ENCODE measurements at regions not wholly inside any gene's neighbourhood (a gene's known extent, or its start where the extent isn't known, plus 50 kb on each side); places are given as distances from the start of the nearest gene placed in this dataset.

DNA sequence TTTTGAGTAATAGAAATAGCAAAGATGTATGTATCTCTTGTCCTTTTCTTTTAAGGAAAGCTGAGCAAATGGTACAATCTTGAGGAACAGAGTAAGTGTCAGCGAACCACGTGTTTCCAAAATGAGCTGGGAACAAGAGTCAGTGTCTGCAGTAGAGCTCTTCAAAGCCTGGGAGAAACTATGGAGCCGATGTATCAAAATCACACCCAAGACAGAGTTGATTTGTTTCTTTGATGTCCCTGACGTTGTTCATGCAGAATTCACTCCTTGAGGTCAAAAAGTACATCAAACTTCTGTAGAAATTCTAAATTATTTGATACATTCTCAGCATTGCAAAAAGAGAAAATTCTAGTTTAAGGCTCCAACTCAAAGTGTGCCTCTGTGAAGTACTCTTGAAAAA, 216.5 kb downstream of the SKIDA1 start:
- H3K36me3 Mint-ChIP-seq (ENCODE audit: low read depth, unreplicated experiment) = no peaks in the 10 kb centered on the region
- DNase-seq (ENCODE audit: low spot score) = no peak
- no peak overlapping the region for H3K27ac Mint-ChIP-seq (ENCODE audit: unreplicated experiment)
- H3K27me3 Mint-ChIP-seq (ENCODE audit: unreplicated experiment) = peaks cover 4% of the 10 kb centered on the region
- TF ChIP-seq, protein P1, sequence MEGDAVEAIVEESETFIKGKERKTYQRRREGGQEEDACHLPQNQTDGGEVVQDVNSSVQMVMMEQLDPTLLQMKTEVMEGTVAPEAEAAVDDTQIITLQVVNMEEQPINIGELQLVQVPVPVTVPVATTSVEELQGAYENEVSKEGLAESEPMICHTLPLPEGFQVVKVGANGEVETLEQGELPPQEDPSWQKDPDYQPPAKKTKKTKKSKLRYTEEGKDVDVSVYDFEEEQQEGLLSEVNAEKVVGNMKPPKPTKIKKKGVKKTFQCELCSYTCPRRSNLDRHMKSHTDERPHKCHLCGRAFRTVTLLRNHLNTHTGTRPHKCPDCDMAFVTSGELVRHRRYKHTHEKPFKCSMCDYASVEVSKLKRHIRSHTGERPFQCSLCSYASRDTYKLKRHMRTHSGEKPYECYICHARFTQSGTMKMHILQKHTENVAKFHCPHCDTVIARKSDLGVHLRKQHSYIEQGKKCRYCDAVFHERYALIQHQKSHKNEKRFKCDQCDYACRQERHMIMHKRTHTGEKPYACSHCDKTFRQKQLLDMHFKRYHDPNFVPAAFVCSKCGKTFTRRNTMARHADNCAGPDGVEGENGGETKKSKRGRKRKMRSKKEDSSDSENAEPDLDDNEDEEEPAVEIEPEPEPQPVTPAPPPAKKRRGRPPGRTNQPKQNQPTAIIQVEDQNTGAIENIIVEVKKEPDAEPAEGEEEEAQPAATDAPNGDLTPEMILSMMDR (IDR thresholded peaks at IDR 0.05; ENCODE audit: unreplicated experiment) = no peak
- no peaks in the 10 kb centered on the region for H3K9me3 Mint-ChIP-seq (ENCODE audit: unreplicated experiment)
- H3K4me3 Mint-ChIP-seq (ENCODE audit: unreplicated experiment) = no peak overlapping the region
- peaks cover 2% of the 10 kb centered on the region for H3K4me1 Mint-ChIP-seq (ENCODE audit: unreplicated experiment)

- Mint-ChIP-seq H3K4me3 (ENCODE audit: unreplicated experiment) (no peak overlapping the region), H3K27me3 (ENCODE audit: unreplicated experiment) (peaks cover 4% of the 10 kb centered on the region), H3K9me3 (ENCODE audit: unreplicated experiment) (no peaks in the 10 kb centered on the region), H3K27ac (ENCODE audit: unreplicated experiment) (no peak overlapping the region), H3K4me1 (ENCODE audit: unreplicated experiment) (no peaks in the 10 kb centered on the region), H3K36me3 (ENCODE audit: low read depth, unreplicated experiment) (no peaks in the 10 kb centered on the region)
- TF ChIP-seq, protein P1 (IDR thresholded peaks at IDR 0.05; ENCODE audit: unreplicated experiment) = no peak
- no peak for DNase-seq (ENCODE audit: low spot score)
Observed at GRCh38 chr10:21308018-21308417, 217.5 kb downstream of the SKIDA1 start.

- H3K27me3 Mint-ChIP-seq (ENCODE audit: unreplicated experiment) = peaks cover 2% of the 10 kb centered on the region
- H3K36me3 Mint-ChIP-seq (ENCODE audit: low read depth, unreplicated experiment) = no peaks in the 10 kb centered on the region
- no peaks in the 10 kb centered on the region for H3K9me3 Mint-ChIP-seq (ENCODE audit: unreplicated experiment)
- H3K27ac Mint-ChIP-seq (ENCODE audit: unreplicated experiment) = no peak overlapping the region
- H3K4me1 Mint-ChIP-seq (ENCODE audit: unreplicated experiment) = peaks cover 6% of the 10 kb centered on the region
- H3K4me3 Mint-ChIP-seq (ENCODE audit: unreplicated experiment) = no peak overlapping the region
- TF ChIP-seq, protein P1 (IDR thresholded peaks at IDR 0.05; ENCODE audit: unreplicated experiment) = no peak
- no peak for DNase-seq (ENCODE audit: low spot score)
Observed at GRCh38 chr10:21304608-21305007, 220.9 kb downstream of the SKIDA1 start.

DNA sequence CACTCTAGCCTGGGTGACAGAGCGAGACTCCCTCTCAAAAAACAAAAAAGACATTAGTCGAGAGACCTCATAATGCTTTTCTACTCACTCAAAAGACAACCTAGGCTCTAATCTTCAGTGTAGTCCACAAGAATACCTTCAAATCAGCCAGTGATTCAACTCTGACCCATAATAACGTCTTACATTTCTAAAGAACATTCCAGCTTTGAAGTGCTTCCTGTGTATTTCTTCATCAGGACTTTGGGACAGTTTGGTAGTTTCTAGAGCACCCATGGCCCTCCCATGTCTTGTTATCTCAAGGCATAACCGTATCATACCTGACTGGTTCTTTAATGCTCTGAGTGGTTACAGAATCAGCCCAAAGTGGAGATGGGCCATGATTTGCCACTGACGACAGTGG, 221.3 kb downstream of the SKIDA1 start:
- Mint-ChIP-seq H3K27ac (ENCODE audit: unreplicated experiment) (no peak overlapping the region), H3K36me3 (ENCODE audit: low read depth, unreplicated experiment) (no peaks in the 10 kb centered on the region), H3K9me3 (ENCODE audit: unreplicated experiment) (no peaks in the 10 kb centered on the region), H3K4me3 (ENCODE audit: unreplicated experiment) (no peak overlapping the region), H3K27me3 (ENCODE audit: unreplicated experiment) (peaks cover 2% of the 10 kb centered on the region), H3K4me1 (ENCODE audit: unreplicated experiment) (peaks cover 6% of the 10 kb centered on the region)
- no peak for DNase-seq (ENCODE audit: low spot score)
- TF ChIP-seq, protein P1 (IDR thresholded peaks at IDR 0.05; ENCODE audit: unreplicated experiment) = no peak

- no peak for DNase-seq (ENCODE audit: low spot score)
- H3K4me1 Mint-ChIP-seq (ENCODE audit: unreplicated experiment) = peaks cover 8% of the 10 kb centered on the region
- H3K36me3 Mint-ChIP-seq (ENCODE audit: low read depth, unreplicated experiment) = no peaks in the 10 kb centered on the region
- H3K9me3 Mint-ChIP-seq (ENCODE audit: unreplicated experiment) = no peaks in the 10 kb centered on the region
- H3K27me3 Mint-ChIP-seq (ENCODE audit: unreplicated experiment) = peaks cover 3% of the 10 kb centered on the region
- TF ChIP-seq, protein P1 (IDR thresholded peaks at IDR 0.05; ENCODE audit: unreplicated experiment) = no peak
- no peak overlapping the region for H3K4me3 Mint-ChIP-seq (ENCODE audit: unreplicated experiment)
- H3K27ac Mint-ChIP-seq (ENCODE audit: unreplicated experiment) = no peak overlapping the region
Observed at GRCh38 chr10:21300551-21300950, 224.9 kb downstream of the SKIDA1 start.
